Keratinocyte (primary cell): ENCODE measurements at regions not wholly inside any gene's neighbourhood (a gene's known extent, or its start where the extent isn't known, plus 50 kb on each side); places are given as distances from the start of the nearest gene placed in this dataset.

ENCODE experiments used
- DNase-seq: peaks from one replicate; pipeline ENCODE4 v3.0.0-alpha.2; 2011; ENCODE audit warnings: low read depth, missing footprints, low spot score
- FAIRE-seq: peaks from 2 replicates; lab custom pipeline; 2011; peaks lifted over from hg19 to GRCh38; lab: Jason Lieb, UNC
- H2AFZ ChIP-seq: 2 replicates; pipeline ENCODE4 v1.6.0; 2012; ENCODE audit warnings: low read length, control low read depth, inconsistent platforms; ENCODE audit not compliant: control insufficient read depth
- H3K27ac ChIP-seq: 2 replicates; pipeline ENCODE4 v1.5.1; 2011; ENCODE audit warnings: low read length; ENCODE audit not compliant: control insufficient read depth, insufficient read depth
- H3K27me3 ChIP-seq: 3 replicates; pipeline ENCODE4 v1.6.0; 2011; ENCODE audit warnings: low read length; ENCODE audit not compliant: control insufficient read depth, insufficient read depth; ENCODE audit errors: extremely low read depth
- H3K36me3 ChIP-seq, 2 experiments: 2 replicates in 1 of 2; 3 replicates in 1 of 2; pipeline ENCODE4 v1.5.1; 2011; ENCODE audit warnings: low read length in 2 of 2, mild to moderate bottlenecking in 1 of 2; ENCODE audit not compliant: control insufficient read depth in 2 of 2, insufficient read depth in 2 of 2; ENCODE audit errors: extremely low read depth in 1 of 2
- H3K4me1 ChIP-seq: 3 replicates; pipeline ENCODE4 v1.5.1; 2011; ENCODE audit warnings: low read length; ENCODE audit not compliant: control insufficient read depth, insufficient read depth; ENCODE audit errors: extremely low read depth
- H3K4me2 ChIP-seq: 3 replicates; pipeline ENCODE4 v1.6.0; 2011; ENCODE audit warnings: low read depth, low read length; ENCODE audit not compliant: control insufficient read depth, insufficient read depth; ENCODE audit errors: extremely low read depth
- H3K4me3 ChIP-seq, 3 experiments: fragments of 200-600 bp in 1 of 3; sonication (generic) in 1 of 3; 2 replicates in 2 of 3; 3 replicates in 1 of 3; pipeline ENCODE4 v1.5.1; 2011 to 2016; ENCODE audit warnings: low read length in 3 of 3, mild to moderate bottlenecking in 3 of 3, control low read depth in 2 of 3, inconsistent platforms in 1 of 3, low read depth in 1 of 3, mixed read lengths in 1 of 3, mixed run types in 1 of 3, moderate library complexity in 1 of 3; ENCODE audit not compliant: control insufficient read depth in 2 of 3, insufficient read depth in 2 of 3; ENCODE audit errors: extremely low read depth in 1 of 3
- H3K79me2 ChIP-seq: 2 replicates; pipeline ENCODE4 v1.6.0; 2012; ENCODE audit warnings: low read length; ENCODE audit not compliant: control insufficient read depth, insufficient read depth
- H3K9ac ChIP-seq: 3 replicates; pipeline ENCODE4 v1.6.0; 2011; ENCODE audit warnings: low read length; ENCODE audit not compliant: control insufficient read depth, insufficient read depth; ENCODE audit errors: extremely low read depth
- H3K9me1 ChIP-seq: 3 replicates; pipeline ENCODE4 v1.6.0; 2011; ENCODE audit warnings: low read length; ENCODE audit not compliant: control insufficient read depth, insufficient read depth; ENCODE audit errors: extremely low read depth
- H3K9me3 ChIP-seq: 2 replicates; pipeline ENCODE4 v1.5.1; 2012; ENCODE audit warnings: low read depth, low read length; ENCODE audit not compliant: control insufficient read depth
- H4K20me1 ChIP-seq: 3 replicates; pipeline ENCODE4 v1.6.0; 2011; ENCODE audit warnings: low read length; ENCODE audit not compliant: control insufficient read depth, insufficient read depth; ENCODE audit errors: extremely low read depth
- EZH2 ChIP-seq: IDR thresholded peaks from one replicate; pipeline ENCODE4 v1.6.1; 2012; ENCODE audit warnings: inconsistent platforms, mild to moderate bottlenecking, low read length, moderate library complexity
- dilution Hi-C: fragments of 300-500 bp; cut with MboI; formaldehyde crosslinking; loops from one replicate; pipeline ENCODE4 v1.7.0; 2020; ENCODE audit warnings: low sequenced_read_pairs; ENCODE audit not compliant: extremely low pct_ligation_motif_present
- TF ChIP-seq, protein P1 (sequence below), 3 experiments: IDR thresholded peaks in 1 of 3; conservative IDR thresholded peaks in 1 of 3; optimal IDR thresholded peaks in 1 of 3; 2 replicates in 2 of 3; 3 replicates in 1 of 3; pipeline versions ENCODE3 to v1.5.1; 2011; ENCODE audit warnings: low read length in 3 of 3, mild to moderate bottlenecking in 3 of 3, moderate library complexity in 2 of 3, control low read depth in 1 of 3, inconsistent platforms in 1 of 3; ENCODE audit not compliant: insufficient read depth in 2 of 3; ENCODE audit errors: extremely low read depth in 1 of 3

DNA sequence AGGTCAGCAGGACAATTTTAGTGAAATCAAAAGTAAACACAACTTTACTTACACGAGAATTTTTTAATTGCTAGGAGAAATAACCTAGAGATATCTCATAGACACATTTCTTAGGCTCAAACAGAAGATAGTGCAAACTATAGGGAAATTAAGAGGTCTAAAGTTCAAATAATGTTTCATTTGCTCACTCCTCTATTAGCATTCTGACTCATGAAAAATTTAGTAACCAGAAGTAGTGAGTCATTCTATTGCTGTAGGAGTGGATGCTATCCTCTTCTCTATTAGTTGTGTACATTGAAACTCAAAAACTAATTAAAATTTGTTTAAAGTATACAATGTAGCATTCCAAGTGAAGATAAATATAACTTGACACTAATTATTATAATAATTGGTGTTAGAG is 908.3 kb upstream of the TMEFF2 start:
- no peak for DNase-seq

DNA sequence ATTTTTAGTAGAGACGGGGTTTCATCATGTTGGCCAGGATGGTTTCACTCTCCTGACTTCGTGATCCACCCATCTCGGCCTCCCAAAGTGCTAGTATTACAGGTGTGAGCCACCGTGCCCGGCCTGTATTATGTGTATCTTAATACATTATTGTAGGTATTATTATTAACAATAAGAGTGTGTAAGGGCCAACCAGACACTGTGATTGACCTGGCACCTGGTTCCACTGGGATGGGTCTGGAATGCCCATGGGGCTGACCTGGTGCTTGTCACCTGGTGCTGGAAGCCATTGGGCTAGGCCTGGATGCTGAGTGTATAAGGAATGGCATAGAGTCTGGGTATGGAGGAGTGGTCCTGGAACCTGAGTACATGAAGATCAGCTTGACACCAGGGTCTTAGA is 906.9 kb upstream of the TMEFF2 start:
- Histone ChIP-seq H3K36me3 (no peaks in the 10 kb centered on the region), H3K79me2 (no peaks in the 10 kb centered on the region), H3K9me1 (no peaks in the 10 kb centered on the region), H2AFZ (no peak overlapping the region), H4K20me1 (no peaks in the 10 kb centered on the region), H3K4me3 (no peak overlapping the region), H3K9me3 (no peaks in the 10 kb centered on the region), H3K4me1 (no peaks in the 10 kb centered on the region), H3K27ac (no peak overlapping the region), H3K27me3 (no peaks in the 10 kb centered on the region), H3K9ac (no peak overlapping the region), H3K4me2 (no peak overlapping the region)
- FAIRE-seq (no peak), DNase-seq (no peak)
- dilution Hi-C loops = no loop called here
- no peak for TF ChIP-seq EZH2
- TF ChIP-seq, protein P1, sequence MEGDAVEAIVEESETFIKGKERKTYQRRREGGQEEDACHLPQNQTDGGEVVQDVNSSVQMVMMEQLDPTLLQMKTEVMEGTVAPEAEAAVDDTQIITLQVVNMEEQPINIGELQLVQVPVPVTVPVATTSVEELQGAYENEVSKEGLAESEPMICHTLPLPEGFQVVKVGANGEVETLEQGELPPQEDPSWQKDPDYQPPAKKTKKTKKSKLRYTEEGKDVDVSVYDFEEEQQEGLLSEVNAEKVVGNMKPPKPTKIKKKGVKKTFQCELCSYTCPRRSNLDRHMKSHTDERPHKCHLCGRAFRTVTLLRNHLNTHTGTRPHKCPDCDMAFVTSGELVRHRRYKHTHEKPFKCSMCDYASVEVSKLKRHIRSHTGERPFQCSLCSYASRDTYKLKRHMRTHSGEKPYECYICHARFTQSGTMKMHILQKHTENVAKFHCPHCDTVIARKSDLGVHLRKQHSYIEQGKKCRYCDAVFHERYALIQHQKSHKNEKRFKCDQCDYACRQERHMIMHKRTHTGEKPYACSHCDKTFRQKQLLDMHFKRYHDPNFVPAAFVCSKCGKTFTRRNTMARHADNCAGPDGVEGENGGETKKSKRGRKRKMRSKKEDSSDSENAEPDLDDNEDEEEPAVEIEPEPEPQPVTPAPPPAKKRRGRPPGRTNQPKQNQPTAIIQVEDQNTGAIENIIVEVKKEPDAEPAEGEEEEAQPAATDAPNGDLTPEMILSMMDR (optimal IDR thresholded peaks at IDR 0.05 in 1 of 3, IDR thresholded peaks at IDR 0.05 in 1 of 3, conservative IDR thresholded peaks at IDR 0.05 in 1 of 3; ENCODE audit: extremely low read depth in 1 of 3, insufficient read depth in 2 of 3, low read length in 3 of 3) = no peak

More for the DNA sequence above, 908.3 kb upstream of the TMEFF2 start:
- H4K20me1 ChIP-seq = no peaks in the 10 kb centered on the region
- H3K36me3 ChIP-seq = no peaks in the 10 kb centered on the region
- H3K9me1 ChIP-seq = no peaks in the 10 kb centered on the region
- no peak overlapping the region for H2AFZ ChIP-seq
- H3K79me2 ChIP-seq = no peaks in the 10 kb centered on the region
- no peak for TF ChIP-seq EZH2
- TF ChIP-seq, protein P1 (optimal IDR thresholded peaks at IDR 0.05 in 1 of 3, IDR thresholded peaks at IDR 0.05 in 1 of 3, conservative IDR thresholded peaks at IDR 0.05 in 1 of 3; ENCODE audit: extremely low read depth in 1 of 3, insufficient read depth in 2 of 3, low read length in 3 of 3) = no peak
- no peak overlapping the region for H3K4me3 ChIP-seq
- H3K27ac ChIP-seq = no peak overlapping the region
- H3K9me3 ChIP-seq = no peaks in the 10 kb centered on the region
- FAIRE-seq = no peak
- H3K4me2 ChIP-seq = no peak overlapping the region
- H3K27me3 ChIP-seq = no peaks in the 10 kb centered on the region
- H3K4me1 ChIP-seq = no peaks in the 10 kb centered on the region
- H3K9ac ChIP-seq = no peak overlapping the region
- dilution Hi-C loops = no loop called here
